Kidney epithelial cell (primary cell): ENCODE measurements at regions not wholly inside any gene's neighbourhood (a gene's known extent, or its start where the extent isn't known, plus 50 kb on each side); places are given as distances from the start of the nearest gene placed in this dataset.
"Not testable (repeated sequence)": the region's sequence is repeated elsewhere in the genome, so short reads cannot be mapped to it uniquely, and the experiment has no call there.

ENCODE experiments used
- DNase-seq: peaks from one replicate; pipeline ENCODE4 v3.0.0-alpha.2; 2010; ENCODE audit warnings: low read depth
- H3K27me3 ChIP-seq: 2 replicates; pipeline ENCODE4 v1.6.0; 2011; ENCODE audit warnings: low read length; ENCODE audit not compliant: control insufficient read depth, insufficient read depth
- H3K36me3 ChIP-seq: 2 replicates; pipeline ENCODE4 v1.5.1; 2011; ENCODE audit warnings: low read length; ENCODE audit not compliant: control insufficient read depth, insufficient read depth
- H3K4me3 ChIP-seq: 2 replicates; pipeline ENCODE4 v1.5.1; 2011; ENCODE audit warnings: low read depth, mild to moderate bottlenecking, control low read depth, low read length
- TF ChIP-seq, protein P1 (sequence below): IDR thresholded peaks from 2 replicates; pipeline ENCODE4 v1.5.1; 2011; ENCODE audit warnings: mild to moderate bottlenecking, moderate library complexity, low read length, control low read depth, inconsistent platforms; ENCODE audit not compliant: insufficient read depth, poor library complexity, severe bottlenecking

DNA sequence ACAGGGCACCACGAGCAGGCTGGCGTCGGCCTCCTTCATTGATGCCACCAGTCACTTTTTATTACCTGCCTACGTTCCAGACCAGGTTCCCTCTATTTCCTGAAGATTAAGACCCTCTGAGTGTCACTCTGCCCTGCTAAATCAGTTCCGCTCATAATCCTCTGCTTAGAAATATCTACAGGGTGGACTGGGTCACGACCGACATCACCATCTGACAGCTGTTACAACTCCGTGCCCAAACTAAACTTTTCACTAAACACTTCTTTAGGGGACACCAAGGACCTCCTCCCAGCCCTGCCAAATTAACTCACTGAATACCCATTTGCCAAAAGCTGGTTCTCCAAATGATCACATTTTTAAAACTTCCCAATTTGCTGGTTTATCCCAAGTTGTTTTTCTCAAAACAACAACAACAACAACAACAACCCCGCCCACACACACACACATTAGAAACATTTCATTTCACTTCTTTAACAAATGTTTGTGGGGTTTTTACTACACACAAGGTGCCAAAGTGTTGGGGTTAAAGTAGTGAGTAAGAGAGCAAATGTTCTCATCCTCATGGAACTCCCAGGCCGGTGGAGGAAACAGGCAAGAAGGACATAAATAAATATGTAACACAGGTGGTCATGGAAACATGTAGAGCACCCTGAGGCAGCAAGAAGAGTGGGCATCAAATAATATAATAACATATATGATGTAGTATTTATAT is 72.0 kb upstream of the PEG3 start:
- no peak for DNase-seq
- no peak overlapping the region for H3K4me3 ChIP-seq
- TF ChIP-seq, protein P1, sequence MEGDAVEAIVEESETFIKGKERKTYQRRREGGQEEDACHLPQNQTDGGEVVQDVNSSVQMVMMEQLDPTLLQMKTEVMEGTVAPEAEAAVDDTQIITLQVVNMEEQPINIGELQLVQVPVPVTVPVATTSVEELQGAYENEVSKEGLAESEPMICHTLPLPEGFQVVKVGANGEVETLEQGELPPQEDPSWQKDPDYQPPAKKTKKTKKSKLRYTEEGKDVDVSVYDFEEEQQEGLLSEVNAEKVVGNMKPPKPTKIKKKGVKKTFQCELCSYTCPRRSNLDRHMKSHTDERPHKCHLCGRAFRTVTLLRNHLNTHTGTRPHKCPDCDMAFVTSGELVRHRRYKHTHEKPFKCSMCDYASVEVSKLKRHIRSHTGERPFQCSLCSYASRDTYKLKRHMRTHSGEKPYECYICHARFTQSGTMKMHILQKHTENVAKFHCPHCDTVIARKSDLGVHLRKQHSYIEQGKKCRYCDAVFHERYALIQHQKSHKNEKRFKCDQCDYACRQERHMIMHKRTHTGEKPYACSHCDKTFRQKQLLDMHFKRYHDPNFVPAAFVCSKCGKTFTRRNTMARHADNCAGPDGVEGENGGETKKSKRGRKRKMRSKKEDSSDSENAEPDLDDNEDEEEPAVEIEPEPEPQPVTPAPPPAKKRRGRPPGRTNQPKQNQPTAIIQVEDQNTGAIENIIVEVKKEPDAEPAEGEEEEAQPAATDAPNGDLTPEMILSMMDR: no peak
- H3K36me3 ChIP-seq: no peaks in the 10 kb centered on the region
- H3K27me3 ChIP-seq: no peaks in the 10 kb centered on the region

- not testable (repeated sequence) for DNase-seq, H3K27me3 ChIP-seq, H3K36me3 ChIP-seq, H3K4me3 ChIP-seq
Measured at GRCh38 chr19:56913113-56913455, 72.6 kb upstream of the PEG3 start.

DNA sequence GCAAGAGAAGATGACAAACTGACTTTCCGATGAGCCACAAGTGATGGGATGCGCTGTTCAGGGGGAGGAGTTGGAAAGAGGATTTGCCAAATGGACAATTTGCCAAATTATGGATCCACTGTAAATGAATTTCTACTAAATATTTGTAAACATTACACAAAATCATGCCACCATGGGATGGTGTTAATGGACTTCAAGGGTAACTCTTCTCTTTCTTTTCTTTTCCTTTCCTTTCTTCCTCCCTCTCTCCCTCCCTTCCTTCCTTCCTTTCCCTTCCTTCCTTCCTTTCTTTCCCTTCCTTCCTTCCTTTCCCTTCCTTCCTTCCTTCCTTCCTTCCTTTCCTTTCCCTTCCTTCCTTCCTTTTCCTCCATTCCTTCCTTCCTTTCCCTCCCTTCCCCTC is 76.0 kb upstream of the PEG3 start:
- no peak for DNase-seq
- TF ChIP-seq, protein P1: no peak
- Histone ChIP-seq H3K36me3 (no peaks in the 10 kb centered on the region), H3K27me3 (no peaks in the 10 kb centered on the region), H3K4me3 (no peak overlapping the region)

- TF ChIP-seq, protein P1: no peak
- Histone ChIP-seq H3K27me3 (no peaks in the 10 kb centered on the region), H3K4me3 (no peak overlapping the region), H3K36me3 (no peaks in the 10 kb centered on the region)
- DNase-seq: no peak
Measured at GRCh38 chr19:56917529-56917928, 77.0 kb upstream of the PEG3 start.

DNA sequence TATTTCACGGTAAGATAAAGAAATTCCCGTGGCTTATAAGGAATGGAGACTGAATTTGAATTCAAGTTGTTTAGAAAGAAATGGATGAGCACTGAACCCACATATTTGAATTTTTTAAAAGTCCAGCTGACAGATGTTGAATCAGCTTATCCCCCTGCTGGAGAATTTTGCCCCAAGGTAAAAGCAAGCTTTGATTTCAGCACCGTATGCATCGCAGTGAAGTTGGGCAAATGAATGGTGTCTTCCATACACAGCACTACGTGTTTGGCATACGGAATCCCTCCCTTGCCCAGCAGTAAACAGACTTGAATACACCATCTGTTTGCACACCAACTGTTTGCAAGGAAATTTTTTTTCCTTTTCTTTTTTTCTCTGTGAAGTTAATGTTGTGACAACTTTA is 77.5 kb upstream of the PEG3 start:
- no peak overlapping the region for H3K4me3 ChIP-seq
- TF ChIP-seq, protein P1: no peak
- no peaks in the 10 kb centered on the region for H3K36me3 ChIP-seq
- no peak for DNase-seq
- H3K27me3 ChIP-seq: no peaks in the 10 kb centered on the region

GRCh38 chr19:56918682-56919307 is 78.3 kb upstream of the PEG3 start:
- DNase-seq: no peak

More at GRCh38 chr19:56918682-56919307, 78.3 kb upstream of the PEG3 start:
- H3K4me3 ChIP-seq: no peak overlapping the region
- no peaks in the 10 kb centered on the region for H3K36me3 ChIP-seq
- H3K27me3 ChIP-seq: no peaks in the 10 kb centered on the region
- TF ChIP-seq, protein P1: no peak
